ENCODE measurements at regions not wholly inside any gene's neighbourhood (a gene's known extent, or its start where the extent isn't known, plus 50 kb on each side); places are given as distances from the start of the nearest gene placed in this dataset.
"Not testable (repeated sequence)": the region's sequence is repeated elsewhere in the genome, so short reads cannot be mapped to it uniquely, and the experiment has no call there.

DNA sequence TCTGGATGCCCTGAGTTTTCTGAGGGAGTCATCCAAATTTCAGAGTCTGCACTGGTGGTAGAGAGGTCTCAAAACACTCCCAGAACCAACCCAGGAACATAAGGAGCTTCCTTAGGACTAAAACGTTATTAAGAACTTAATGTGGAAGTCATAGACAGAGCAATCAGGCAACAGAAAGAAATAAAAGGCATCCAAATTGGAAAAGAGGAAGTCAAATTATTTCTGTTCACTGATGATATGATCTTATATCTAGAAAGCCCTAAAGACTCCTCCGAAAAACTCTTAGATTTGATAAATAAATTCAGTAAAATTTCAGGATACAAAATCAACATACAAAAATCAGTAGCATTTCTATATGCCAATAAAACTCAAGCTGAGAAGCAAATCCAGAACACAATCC, 63.7 kb downstream of the KCNC4 start:
- TF ChIP-seq POLR2A (IDR thresholded peaks at IDR 0.05; ENCODE audit: control extremely low read depth in 1 of 2, low read depth in 2 of 2, low read length in 2 of 2); CTCF (IDR thresholded peaks at IDR 0.05; ENCODE audit: control extremely low read depth in 1 of 3, insufficient read depth in 1 of 3, low read depth in 1 of 3, low read length in 3 of 3); POLR2AphosphoS5 (IDR thresholded peaks at IDR 0.05; ENCODE audit: low read depth, low read length); RAD21 (IDR thresholded peaks at IDR 0.05 in 1 of 2, conservative IDR thresholded peaks at IDR 0.05 in 1 of 2; ENCODE audit: low read depth in 2 of 2, low read length in 2 of 2); JUN (IDR thresholded peaks at IDR 0.05; ENCODE audit: low read depth, low read length); CEBPB (IDR thresholded peaks at IDR 0.05; ENCODE audit: low read depth, low read length); NRF1 (IDR thresholded peaks at IDR 0.05; ENCODE audit: low read depth, low read length); ZNF274 (IDR thresholded peaks at IDR 0.05; ENCODE audit: borderline replicate concordance, extremely low read depth, low read length); EZH2 (IDR thresholded peaks at IDR 0.05; ENCODE audit: low read depth, low read length, severe bottlenecking); TAF1 (IDR thresholded peaks at IDR 0.05; ENCODE audit: low read depth, low read length); ATF3 (IDR thresholded peaks at IDR 0.05; ENCODE audit: insufficient read depth, low read depth, low read length); BACH1 (IDR thresholded peaks at IDR 0.05; ENCODE audit: low read length): not testable (repeated sequence)
- TF ChIP-seq, protein P1, sequence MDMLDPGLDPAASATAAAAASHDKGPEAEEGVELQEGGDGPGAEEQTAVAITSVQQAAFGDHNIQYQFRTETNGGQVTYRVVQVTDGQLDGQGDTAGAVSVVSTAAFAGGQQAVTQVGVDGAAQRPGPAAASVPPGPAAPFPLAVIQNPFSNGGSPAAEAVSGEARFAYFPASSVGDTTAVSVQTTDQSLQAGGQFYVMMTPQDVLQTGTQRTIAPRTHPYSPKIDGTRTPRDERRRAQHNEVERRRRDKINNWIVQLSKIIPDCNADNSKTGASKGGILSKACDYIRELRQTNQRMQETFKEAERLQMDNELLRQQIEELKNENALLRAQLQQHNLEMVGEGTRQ (IDR thresholded peaks at IDR 0.05; ENCODE audit: low read length): not testable (repeated sequence)

Measured in H1 (cell line).